ENCODE measurements at regions not wholly inside any gene's neighbourhood (a gene's known extent, or its start where the extent isn't known, plus 50 kb on each side); places are given as distances from the start of the nearest gene placed in this dataset.

- DNase-seq = no peak
These were observed 556.0 kb upstream of the JAG1 start for GRCh38 chr20:11229772-11230171.

DNA sequence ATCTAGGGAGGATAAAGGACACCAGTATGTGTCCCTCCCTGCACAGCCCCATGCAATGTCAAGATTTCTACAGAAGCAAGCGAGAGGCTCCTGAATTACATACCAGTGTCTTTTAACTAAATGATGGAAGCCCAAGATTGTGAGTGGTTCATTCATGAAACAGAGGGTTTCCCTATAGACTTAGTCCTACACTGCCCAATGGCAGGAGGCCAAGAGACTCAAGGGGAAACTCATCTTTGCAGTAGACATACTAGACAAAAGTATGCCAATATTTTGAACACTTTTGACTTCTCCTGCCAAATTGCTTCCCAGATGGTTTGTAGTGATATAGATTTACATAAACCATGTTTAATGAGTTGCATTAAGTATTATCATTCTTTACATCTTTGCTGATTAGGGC is 557.2 kb upstream of the JAG1 start:
- no peak for DNase-seq

DNA sequence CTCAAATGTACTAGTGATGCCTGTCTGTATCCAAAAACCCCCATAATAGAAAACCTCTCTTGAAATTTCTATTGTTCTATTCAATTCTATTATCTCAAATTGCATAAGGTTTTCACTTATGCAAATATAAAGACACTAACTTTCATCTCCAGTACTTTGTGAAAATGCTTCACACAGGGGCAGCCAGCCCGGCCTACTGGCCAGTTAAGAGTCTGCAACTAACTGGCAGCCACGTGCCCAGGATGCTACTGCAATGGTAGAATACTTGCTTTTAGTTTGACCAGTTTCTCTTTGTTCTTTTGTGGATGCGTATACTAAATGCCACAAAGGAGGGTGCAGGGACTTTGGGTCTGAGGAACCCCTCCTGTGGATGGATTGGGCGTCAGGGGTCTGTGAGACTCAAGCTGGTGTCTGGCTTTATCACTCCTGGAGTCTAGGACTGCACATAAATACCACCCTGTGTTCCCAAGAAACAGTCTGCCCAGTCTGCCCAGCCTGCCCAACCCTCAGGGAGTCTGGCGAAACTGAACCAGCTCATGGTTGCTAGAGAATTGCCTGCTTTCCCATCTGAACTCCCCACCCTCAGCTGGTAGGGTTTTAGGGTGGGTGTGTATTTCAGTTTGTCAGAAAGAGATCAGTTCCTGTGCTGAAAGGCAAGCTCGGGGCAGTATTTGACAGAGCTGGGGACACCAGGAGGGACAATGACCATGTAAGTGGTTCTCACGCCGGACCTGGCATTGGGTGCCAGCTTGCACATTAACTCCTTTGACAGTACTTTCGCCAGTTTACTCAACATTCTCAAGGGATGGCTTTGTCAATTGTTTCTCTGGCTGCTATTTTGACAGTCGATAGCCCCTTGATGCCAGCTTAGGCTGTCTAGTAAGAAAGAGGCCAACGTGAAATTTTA is 558.2 kb upstream of the JAG1 start:
- DNase-seq = no peak

GRCh38 chr20:11232896-11233295 is 559.1 kb upstream of the JAG1 start:
- no peak for DNase-seq

DNA sequence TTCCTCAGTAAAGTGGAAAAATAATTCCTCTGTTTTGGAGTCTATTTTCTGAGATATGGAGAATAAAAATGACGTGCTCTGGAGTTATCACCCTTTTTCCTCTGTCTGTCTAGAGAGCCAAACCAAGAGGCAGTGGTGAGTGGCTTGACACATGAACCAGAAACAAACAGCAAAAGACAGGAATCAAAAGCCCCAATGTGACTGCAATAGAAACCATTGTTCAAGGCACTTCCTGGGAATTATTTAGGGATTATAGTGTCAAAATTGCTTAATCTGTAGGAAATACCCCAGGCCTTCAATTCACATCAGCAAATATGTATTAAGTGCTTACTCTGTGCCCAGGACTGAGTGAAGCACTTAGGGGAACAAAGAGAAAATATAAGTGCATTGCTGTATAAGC is 560.4 kb upstream of the JAG1 start:
- DNase-seq = no peak

- no peak for DNase-seq
These were observed 560.8 kb upstream of the JAG1 start for GRCh38 chr20:11234608-11235007.

DNA sequence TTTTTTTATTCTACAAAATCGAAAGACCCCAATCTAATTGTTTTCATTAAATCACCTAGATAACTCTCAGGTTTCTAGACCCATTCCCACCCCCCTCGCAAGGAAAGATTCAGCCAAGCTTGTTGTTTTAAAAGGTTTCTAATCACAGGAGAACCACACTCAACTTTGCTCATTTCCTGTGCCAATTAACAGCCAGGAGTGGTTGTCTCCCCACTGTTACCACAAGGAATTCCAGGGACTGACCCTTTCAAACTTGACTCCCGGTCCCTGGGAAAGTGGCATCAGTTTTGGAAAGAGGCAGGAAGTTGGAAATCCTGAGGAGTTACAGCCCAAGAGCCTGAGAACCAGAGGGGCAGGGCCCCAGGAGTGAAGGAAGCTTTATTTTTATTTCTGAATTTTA is 561.3 kb upstream of the JAG1 start:
- DNase-seq = no peak

GRCh38 chr20:11242320-11242719 is 568.5 kb upstream of the JAG1 start:
- DNase-seq = no peak

DNA sequence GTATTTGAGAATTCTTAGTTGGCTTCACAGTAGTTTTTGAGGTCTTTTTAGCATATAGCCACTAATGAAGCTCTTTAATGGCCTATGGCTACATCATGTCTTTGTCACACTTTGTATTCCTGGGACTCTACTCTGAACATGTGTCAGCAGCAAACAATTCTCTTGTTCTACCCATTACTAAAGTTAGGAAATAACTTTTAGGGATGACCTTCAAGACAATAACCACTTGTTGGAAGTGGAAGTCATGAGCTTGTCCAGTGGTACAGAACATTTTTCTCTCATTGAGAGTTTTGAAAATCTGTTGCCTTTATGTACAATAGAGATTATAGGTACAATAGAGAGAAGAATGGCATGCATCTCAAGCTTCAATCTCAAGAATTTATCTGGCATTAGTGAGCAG is 571.6 kb upstream of the JAG1 start:
- no peak for DNase-seq

- DNase-seq = no peak
These were observed 572.5 kb upstream of the JAG1 start for GRCh38 chr20:11246251-11246775.

- DNase-seq = no peak
These were observed 573.5 kb upstream of the JAG1 start for GRCh38 chr20:11247046-11248010.

- no peak for DNase-seq
These were observed 574.2 kb upstream of the JAG1 start for GRCh38 chr20:11248011-11248409.

- no peak for DNase-seq
These were observed 575.2 kb upstream of the JAG1 start for GRCh38 chr20:11248687-11249638.

DNA sequence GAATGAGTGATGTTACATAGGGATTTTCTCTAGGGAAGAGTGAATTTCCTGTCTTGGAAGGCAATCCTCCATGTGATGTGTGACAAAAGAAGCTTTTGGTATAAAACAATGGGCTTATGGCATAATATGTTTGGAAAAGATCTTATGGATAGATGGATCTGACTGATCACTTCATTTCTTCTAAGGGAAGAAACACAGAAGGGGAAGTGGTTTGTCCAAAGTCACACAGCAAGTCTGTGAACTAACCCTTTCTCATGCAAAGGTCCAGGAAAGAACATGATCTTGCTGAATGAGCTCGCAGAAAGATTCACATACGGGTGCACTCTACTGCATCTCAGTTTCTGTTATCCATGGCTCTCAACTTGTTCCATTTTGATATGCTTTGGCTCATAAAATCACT is 575.9 kb upstream of the JAG1 start:
- DNase-seq = no peak

- no peak for DNase-seq
These were observed 578.6 kb upstream of the JAG1 start for GRCh38 chr20:11252447-11252846.

- DNase-seq = no peak
These were observed 581.7 kb upstream of the JAG1 start for GRCh38 chr20:11255455-11255854.

- no peak for DNase-seq
These were observed 582.1 kb upstream of the JAG1 start for GRCh38 chr20:11255860-11256259.

GRCh38 chr20:11260611-11261010 is 586.8 kb upstream of the JAG1 start:
- no peak for DNase-seq

- no peak for DNase-seq
These were observed 587.8 kb upstream of the JAG1 start for GRCh38 chr20:11261533-11262000.

DNA sequence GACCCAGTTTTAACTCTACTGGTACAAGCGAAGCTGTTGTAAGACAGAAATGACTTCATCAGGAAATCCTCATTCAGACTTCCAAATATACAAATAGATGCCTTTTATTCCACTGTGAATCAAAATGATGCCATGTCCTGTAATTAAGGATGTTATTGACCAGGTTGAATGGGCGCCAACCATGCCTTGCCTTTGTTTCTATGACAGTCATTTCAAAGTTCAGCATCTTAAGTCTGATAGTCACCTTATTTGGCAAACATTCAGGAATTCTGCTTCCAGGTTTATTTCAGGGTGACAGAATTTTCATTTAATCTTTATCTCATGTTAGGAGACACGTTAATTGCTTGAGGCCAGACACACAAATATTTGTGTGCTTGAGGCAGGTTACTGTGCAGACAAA is 592.8 kb upstream of the JAG1 start:
- no peak for DNase-seq

- DNase-seq = no peak
These were observed 593.4 kb upstream of the JAG1 start for GRCh38 chr20:11267131-11267761.
